GM23248 (cell line): ENCODE measurements at regions not wholly inside any gene's neighbourhood (a gene's known extent, or its start where the extent isn't known, plus 50 kb on each side); places are given as distances from the start of the nearest gene placed in this dataset.

Experiments used
- EZH2 ChIP-seq: fragments of 200-600 bp; sonication (generic); IDR thresholded peaks from 2 replicates; pipeline ENCODE4 v1.6.1; 2018; ENCODE audit warnings: antibody characterized with exemption, mild to moderate bottlenecking; ENCODE audit not compliant: insufficient read depth, poor library complexity, severe bottlenecking
- EZH2phosphoT487 ChIP-seq: fragments of 200-600 bp; sonication (generic); IDR thresholded peaks from 2 replicates; pipeline ENCODE4 v1.6.1; 2018; ENCODE audit warnings: antibody characterized with exemption, moderate library complexity, mild to moderate bottlenecking, low read depth; ENCODE audit not compliant: insufficient read depth

DNA sequence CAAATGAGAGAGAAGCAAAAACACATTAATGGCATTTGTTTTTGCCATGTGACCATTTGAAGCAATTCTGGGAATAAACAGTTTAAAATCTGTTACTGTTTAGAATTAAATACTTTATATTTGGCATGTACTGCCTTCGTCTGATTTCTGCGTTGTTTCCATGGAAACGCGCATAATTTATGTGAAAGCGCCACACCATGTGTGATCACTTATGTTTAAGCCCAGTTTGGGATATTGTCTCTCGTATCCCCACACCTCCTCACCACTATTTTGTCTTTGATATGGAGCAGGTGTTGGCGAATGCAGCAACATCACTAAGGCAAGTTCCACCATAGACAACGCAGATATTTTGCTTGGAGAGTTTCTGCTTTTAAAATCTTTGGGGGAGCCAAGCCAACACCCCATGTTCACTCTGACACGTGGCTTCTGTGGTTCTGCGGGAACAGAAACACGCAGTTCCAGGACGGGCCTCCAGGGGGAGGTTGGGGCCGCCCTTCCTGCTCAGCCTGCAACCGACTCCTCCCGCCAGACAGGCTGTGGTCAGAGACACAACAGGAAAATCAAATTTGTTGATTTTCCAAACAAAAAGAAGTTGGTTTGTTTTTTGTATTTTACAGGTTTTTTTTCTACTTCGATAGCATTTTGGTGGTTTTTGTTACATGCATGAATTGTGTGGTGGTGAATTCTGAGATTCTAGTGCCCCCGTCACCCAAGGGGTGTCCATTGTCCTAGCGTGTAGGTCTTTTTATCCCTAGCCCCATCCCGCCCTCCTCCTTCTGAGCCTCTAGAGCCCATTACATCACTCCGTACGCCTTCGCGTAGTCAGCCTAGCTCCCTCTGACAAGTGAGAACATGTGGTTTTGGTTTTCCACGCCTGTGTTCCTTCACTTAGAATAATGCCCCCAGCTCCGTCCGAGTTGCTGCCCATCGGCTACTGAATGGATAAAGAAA, 101.9 kb upstream of the SFSWAP start:
- TF ChIP-seq EZH2, result no peak
- TF ChIP-seq EZH2phosphoT487, result no peak
